Right lobe of liver (tissue), 6 donors: ENCODE measurements at regions not wholly inside any gene's neighbourhood (a gene's known extent, or its start where the extent isn't known, plus 50 kb on each side); places are given as distances from the start of the nearest gene placed in this dataset.

Experiments used
- ATAC-seq, 4 donors: fragments of 200-7000 bp; cut with Tn5 transposase; one replicate each; pipeline ENCODE4 v1.9.1; 2020; ENCODE audit warnings: mild to moderate bottlenecking in 4 of 4, moderate library complexity in 4 of 4
- DNase-seq, 3 donors: peaks; one replicate each; pipeline ENCODE4 v3.0.0-alpha.2; 2020
- H3K27ac ChIP-seq, 3 donors: fragments of 200-600 bp; one replicate each; pipeline ENCODE4 v1.8.0; 2022
- H3K27me3 ChIP-seq, 2 donors: fragments of 200-600 bp; one replicate each; pipeline ENCODE4 v1.8.0; 2022
- H3K36me3 ChIP-seq, 4 donors: fragments of 200-600 bp; sonication (generic) in 1 of 4; one replicate each; pipeline versions ENCODE4 v1.5.1 to v1.8.0; 2017 to 2022; ENCODE audit warnings: control low read depth in 1 of 4
- H3K4me1 ChIP-seq, 4 donors: fragments of 200-600 bp; sonication (generic) in 1 of 4; one replicate each; pipeline versions ENCODE4 v1.5.1 to v1.8.0; 2017 to 2022; ENCODE audit warnings: control low read depth in 1 of 4
- H3K4me3 ChIP-seq, 3 donors: fragments of 200-600 bp; one replicate each; pipeline ENCODE4 v1.8.0; 2022
- H3K9me3 ChIP-seq, 4 donors: fragments of 200-600 bp; sonication (generic) in 1 of 4; one replicate each; pipeline versions ENCODE4 v1.5.1 to v1.8.0; 2017 to 2022; ENCODE audit warnings: control low read depth in 1 of 4
- POLR2A ChIP-seq: fragments of 450-650 bp; IDR thresholded peaks from one replicate; pipeline ENCODE4 v1.6.1; 2017; ENCODE audit warnings: antibody characterized with exemption, mild to moderate bottlenecking
- whole genome bisulfite sequencing: methylation state at CpG from one replicate; pipeline ENCODE4 v1.1.6; 2018; ENCODE audit warnings: low coverage, low lambda C conversion rate; ENCODE audit not compliant: insufficient coverage; ENCODE audit errors: missing lambda C conversion rate; 5-methylcytosine and 5-hydroxymethylcytosine counted together
- intact Hi-C, 2 donors: fragments of 100-400 bp; cut with DNase I; formaldehyde crosslinking; loops; one replicate each; pipeline versions ENCODE4 v1.11.2 to v1.14.1; 2022
- TF ChIP-seq, protein P1 (sequence below), 4 donors: fragments of 200-600 bp in 3 of 4; fragments of 450-650 bp in 1 of 4; IDR thresholded peaks; one replicate each; pipeline versions ENCODE4 v1.5.1 to v1.8.0; 2016 to 2022; ENCODE audit warnings: antibody characterized with exemption in 4 of 4, mild to moderate bottlenecking in 2 of 4
- donor health status: DM: no; HTN: yes; CAD: no.
- donor health status: DM: no; HTN: no; CAD: no.
- donor health status: DM: no; HTN: no; CAD: no.
- donor health status: DM: no; HTN: yes; CAD: no.
- donor health status: DM: no; HTN: yes; CAD: no.

DNA sequence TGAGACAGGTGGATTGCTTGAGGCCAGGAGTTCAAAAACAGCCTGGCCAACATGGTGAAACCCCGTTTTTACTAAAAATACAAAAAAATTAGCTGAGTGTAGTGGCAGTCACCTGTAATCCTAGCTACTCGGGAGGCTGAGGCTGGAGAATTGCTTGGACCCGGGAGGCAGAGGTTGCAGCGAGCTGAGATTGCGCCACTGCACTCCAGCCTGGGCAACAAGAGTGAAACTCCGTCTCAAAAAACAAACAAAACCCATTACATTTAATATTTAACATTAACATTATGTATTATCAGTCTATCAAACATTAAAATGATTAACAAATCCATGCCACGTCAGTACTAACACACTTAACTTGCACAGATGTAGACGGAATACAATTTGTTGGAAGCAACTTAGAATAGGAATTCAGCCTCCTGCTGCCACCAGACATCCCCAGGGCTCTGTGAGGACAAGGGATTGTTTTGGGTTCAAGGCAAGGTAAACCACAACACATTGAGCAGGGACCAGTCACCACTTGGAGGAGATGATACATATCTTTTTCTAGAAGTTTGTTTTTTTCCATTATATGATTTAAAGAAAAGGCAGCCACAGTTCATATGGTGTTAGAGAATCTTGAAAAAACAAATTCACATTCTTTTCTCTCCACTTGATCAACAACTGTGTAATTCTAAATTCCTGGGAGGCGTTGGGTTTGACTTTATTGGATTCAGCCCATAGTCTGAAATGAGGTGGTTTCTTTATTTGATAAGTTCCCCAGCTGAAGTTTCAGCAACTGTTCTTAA, 104.1 kb upstream of the BASP1 start:
- H3K27me3 ChIP-seq: no peaks in the 10 kb centered on the region
- DNase-seq: no peak
- TF ChIP-seq, protein P1, sequence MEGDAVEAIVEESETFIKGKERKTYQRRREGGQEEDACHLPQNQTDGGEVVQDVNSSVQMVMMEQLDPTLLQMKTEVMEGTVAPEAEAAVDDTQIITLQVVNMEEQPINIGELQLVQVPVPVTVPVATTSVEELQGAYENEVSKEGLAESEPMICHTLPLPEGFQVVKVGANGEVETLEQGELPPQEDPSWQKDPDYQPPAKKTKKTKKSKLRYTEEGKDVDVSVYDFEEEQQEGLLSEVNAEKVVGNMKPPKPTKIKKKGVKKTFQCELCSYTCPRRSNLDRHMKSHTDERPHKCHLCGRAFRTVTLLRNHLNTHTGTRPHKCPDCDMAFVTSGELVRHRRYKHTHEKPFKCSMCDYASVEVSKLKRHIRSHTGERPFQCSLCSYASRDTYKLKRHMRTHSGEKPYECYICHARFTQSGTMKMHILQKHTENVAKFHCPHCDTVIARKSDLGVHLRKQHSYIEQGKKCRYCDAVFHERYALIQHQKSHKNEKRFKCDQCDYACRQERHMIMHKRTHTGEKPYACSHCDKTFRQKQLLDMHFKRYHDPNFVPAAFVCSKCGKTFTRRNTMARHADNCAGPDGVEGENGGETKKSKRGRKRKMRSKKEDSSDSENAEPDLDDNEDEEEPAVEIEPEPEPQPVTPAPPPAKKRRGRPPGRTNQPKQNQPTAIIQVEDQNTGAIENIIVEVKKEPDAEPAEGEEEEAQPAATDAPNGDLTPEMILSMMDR (IDR thresholded peaks at IDR 0.05): no peak
- TF ChIP-seq POLR2A: no peak
- no peaks in the 10 kb centered on the region for H3K36me3 ChIP-seq
- no peaks in the 10 kb centered on the region for H3K9me3 ChIP-seq
- intact Hi-C loops: no loop called here
- H3K4me3 ChIP-seq: no peak overlapping the region
- no peaks in the 10 kb centered on the region for H3K4me1 ChIP-seq
- WGBS: 38% methylated on average over 9 of the region's 9 CpGs
- no peak overlapping the region for H3K27ac ChIP-seq
- ATAC-seq: no peak

- no peaks in the 10 kb centered on the region for H3K9me3 ChIP-seq
- H3K27me3 ChIP-seq: no peaks in the 10 kb centered on the region
- DNase-seq (no peak), ATAC-seq (no peak)
- no peak overlapping the region for H3K4me3 ChIP-seq
- TF ChIP-seq, protein P1 (IDR thresholded peaks at IDR 0.05): no peak
- TF ChIP-seq POLR2A: no peak
- H3K27ac ChIP-seq: no peak overlapping the region
- no peaks in the 10 kb centered on the region for H3K36me3 ChIP-seq
- 36% methylated on average over 6 of the region's 6 CpGs for WGBS
- intact Hi-C loops: no loop called here
- no peaks in the 10 kb centered on the region for H3K4me1 ChIP-seq
These were observed 103.2 kb upstream of the BASP1 start for GRCh38 chr5:17114233-17114632.

GRCh38 chr5:17114715-17115599, 102.5 kb upstream of the BASP1 start:
- H3K27me3 ChIP-seq: no peaks in the 10 kb centered on the region
- no peaks in the 10 kb centered on the region for H3K4me1 ChIP-seq
- no peak overlapping the region for H3K4me3 ChIP-seq
- WGBS: 69% methylated on average over 5 of the region's 6 CpGs
- no peak overlapping the region for H3K27ac ChIP-seq
- H3K9me3 ChIP-seq: no peaks in the 10 kb centered on the region
- no peak for TF ChIP-seq POLR2A
- TF ChIP-seq, protein P1 (IDR thresholded peaks at IDR 0.05): no peak
- ATAC-seq: no peak
- no peaks in the 10 kb centered on the region for H3K36me3 ChIP-seq
- intact Hi-C loops: no loop called here
- DNase-seq: no peak

- no peaks in the 10 kb centered on the region for H3K4me1 ChIP-seq
- H3K27ac ChIP-seq: no peak overlapping the region
- intact Hi-C loops: no loop called here
- H3K4me3 ChIP-seq: no peak overlapping the region
- H3K36me3 ChIP-seq: no peaks in the 10 kb centered on the region
- TF ChIP-seq, protein P1 (IDR thresholded peaks at IDR 0.05): no peak
- TF ChIP-seq POLR2A: no peak
- no peak for DNase-seq
- H3K9me3 ChIP-seq: no peaks in the 10 kb centered on the region
- ATAC-seq: no peak
- WGBS: 28% methylated on average over 2 of the region's 3 CpGs
- no peaks in the 10 kb centered on the region for H3K27me3 ChIP-seq
These were observed 101.6 kb upstream of the BASP1 start for GRCh38 chr5:17115855-17116254.
